HUES6 (cell line): ENCODE measurements at regions not wholly inside any gene's neighbourhood (a gene's known extent, or its start where the extent isn't known, plus 50 kb on each side); places are given as distances from the start of the nearest gene placed in this dataset.

ENCODE experiments used
- H3K27ac ChIP-seq: 2 replicates; pipeline ENCODE4 v1.7.0; 2013; ENCODE audit warnings: low read depth, mild to moderate bottlenecking, low read length, inconsistent platforms
- H3K27me3 ChIP-seq: 2 replicates; pipeline ENCODE4 v1.6.1; 2013; ENCODE audit warnings: low read length; ENCODE audit not compliant: control insufficient read depth, insufficient read depth
- H3K36me3 ChIP-seq: 2 replicates; pipeline ENCODE4 v1.6.1; 2013; ENCODE audit warnings: low read length; ENCODE audit not compliant: control insufficient read depth, insufficient read depth
- H3K4me1 ChIP-seq: 2 replicates; pipeline ENCODE4 v1.6.1; 2013; ENCODE audit warnings: low read length; ENCODE audit not compliant: control insufficient read depth, insufficient read depth
- H3K4me3 ChIP-seq: 2 replicates; pipeline ENCODE4 v1.5.1; 2013; ENCODE audit warnings: low read depth, low read length
- H3K9ac ChIP-seq: one replicate; pipeline ENCODE4 v1.6.1; 2013; ENCODE audit warnings: mild to moderate bottlenecking, low read length
- H3K9me3 ChIP-seq: 2 replicates; pipeline ENCODE4 v1.6.1; 2013; ENCODE audit warnings: low read depth, low read length; ENCODE audit not compliant: control insufficient read depth, insufficient read depth

GRCh38 chr15:60077581-60078359 is 73.7 kb downstream of the FOXB1 start:
- Histone ChIP-seq H3K9ac (no peak overlapping the region), H3K4me3 (no peak overlapping the region), H3K4me1 (peaks cover 43% of the 10 kb centered on the region), H3K27me3 (no peaks in the 10 kb centered on the region), H3K9me3 (peaks cover 7% of the 10 kb centered on the region), H3K36me3 (no peaks in the 10 kb centered on the region), H3K27ac (no peak overlapping the region)

- no peaks in the 10 kb centered on the region for H3K9me3 ChIP-seq
Measured at GRCh38 chr15:60079210-60079609, 75.1 kb downstream of the FOXB1 start.

GRCh38 chr15:60081976-60082375 is 77.9 kb downstream of the FOXB1 start:
- H3K4me1 ChIP-seq, result peaks cover 19% of the 10 kb centered on the region
- H3K27me3 ChIP-seq, result no peaks in the 10 kb centered on the region
- no peak overlapping the region for H3K9ac ChIP-seq
- no peak overlapping the region for H3K4me3 ChIP-seq
- H3K9me3 ChIP-seq, result no peaks in the 10 kb centered on the region
- no peak overlapping the region for H3K27ac ChIP-seq
- no peaks in the 10 kb centered on the region for H3K36me3 ChIP-seq

More at GRCh38 chr15:60079210-60079609, 75.1 kb downstream of the FOXB1 start:
- Histone ChIP-seq H3K36me3 (no peaks in the 10 kb centered on the region), H3K27me3 (no peaks in the 10 kb centered on the region), H3K4me1 (peaks cover 43% of the 10 kb centered on the region), H3K27ac (no peak overlapping the region), H3K4me3 (no peak overlapping the region), H3K9ac (no peak overlapping the region)

- no peaks in the 10 kb centered on the region for H3K36me3 ChIP-seq
- no peak overlapping the region for H3K27ac ChIP-seq
- H3K27me3 ChIP-seq, result no peaks in the 10 kb centered on the region
- no peaks in the 10 kb centered on the region for H3K9me3 ChIP-seq
- peaks cover 6% of the 10 kb centered on the region for H3K4me1 ChIP-seq
- H3K4me3 ChIP-seq, result no peak overlapping the region
- no peak overlapping the region for H3K9ac ChIP-seq
Measured at GRCh38 chr15:60083318-60083717, 79.2 kb downstream of the FOXB1 start.

- Histone ChIP-seq H3K27me3 (no peaks in the 10 kb centered on the region), H3K27ac (no peak overlapping the region), H3K36me3 (no peaks in the 10 kb centered on the region), H3K9me3 (no peaks in the 10 kb centered on the region), H3K9ac (no peak overlapping the region), H3K4me3 (no peak overlapping the region), H3K4me1 (no peaks in the 10 kb centered on the region)
Measured at GRCh38 chr15:60086681-60087429, 82.7 kb downstream of the FOXB1 start.

GRCh38 chr15:60087561-60087960 is 83.5 kb downstream of the FOXB1 start:
- Histone ChIP-seq H3K9me3 (no peaks in the 10 kb centered on the region), H3K27ac (no peak overlapping the region), H3K36me3 (no peaks in the 10 kb centered on the region), H3K4me1 (no peaks in the 10 kb centered on the region), H3K9ac (no peak overlapping the region), H3K27me3 (no peaks in the 10 kb centered on the region), H3K4me3 (no peak overlapping the region)

- Histone ChIP-seq H3K27me3 (no peaks in the 10 kb centered on the region), H3K9ac (no peak overlapping the region), H3K36me3 (no peaks in the 10 kb centered on the region), H3K4me1 (no peaks in the 10 kb centered on the region), H3K27ac (no peak overlapping the region), H3K9me3 (no peaks in the 10 kb centered on the region), H3K4me3 (no peak overlapping the region)
Measured at GRCh38 chr15:60090747-60091146, 86.6 kb downstream of the FOXB1 start.

- no peaks in the 10 kb centered on the region for H3K27me3 ChIP-seq
- H3K4me3 ChIP-seq, result no peak overlapping the region
- H3K4me1 ChIP-seq, result no peaks in the 10 kb centered on the region
- no peaks in the 10 kb centered on the region for H3K36me3 ChIP-seq
- peaks cover under 1% of the 10 kb centered on the region; the same call in 1 of the 2 replicates for H3K9me3 ChIP-seq
- no peak overlapping the region for H3K9ac ChIP-seq
- no peak overlapping the region for H3K27ac ChIP-seq
Measured at GRCh38 chr15:60091157-60091556, 87.0 kb downstream of the FOXB1 start.

- Histone ChIP-seq H3K4me3 (no peak overlapping the region), H3K9me3 (peaks cover 8% of the 10 kb centered on the region), H3K27me3 (no peaks in the 10 kb centered on the region), H3K9ac (no peak overlapping the region), H3K27ac (no peak overlapping the region), H3K4me1 (no peaks in the 10 kb centered on the region), H3K36me3 (no peaks in the 10 kb centered on the region)
Measured at GRCh38 chr15:60091911-60092310, 87.8 kb downstream of the FOXB1 start.

- H3K27ac ChIP-seq, result no peak overlapping the region
Measured at GRCh38 chr15:60093273-60094067, 89.4 kb downstream of the FOXB1 start.

GRCh38 chr15:60095711-60096110 is 91.6 kb downstream of the FOXB1 start:
- Histone ChIP-seq H3K4me1 (no peaks in the 10 kb centered on the region), H3K36me3 (no peaks in the 10 kb centered on the region), H3K4me3 (no peak overlapping the region), H3K9ac (no peak overlapping the region), H3K9me3 (peaks cover 17% of the 10 kb centered on the region), H3K27me3 (no peaks in the 10 kb centered on the region), H3K27ac (no peak overlapping the region)

More at GRCh38 chr15:60093273-60094067, 89.4 kb downstream of the FOXB1 start:
- Histone ChIP-seq H3K4me3 (no peak overlapping the region), H3K9me3 (peaks cover 17% of the 10 kb centered on the region), H3K36me3 (no peaks in the 10 kb centered on the region), H3K9ac (no peak overlapping the region), H3K4me1 (no peaks in the 10 kb centered on the region), H3K27me3 (no peaks in the 10 kb centered on the region)
